HG03060 (cell line): ENCODE measurements at regions not wholly inside any gene's neighbourhood (a gene's known extent, or its start where the extent isn't known, plus 50 kb on each side); places are given as distances from the start of the nearest gene placed in this dataset.
"Not testable (repeated sequence)": the region's sequence is repeated elsewhere in the genome, so short reads cannot be mapped to it uniquely, and the experiment has no call there.

Experiments
- ATAC-seq: cut with Tn5 transposase; IDR thresholded peaks from one replicate; pipeline ENCODE4 v1.9.1; 2021; ENCODE audit warnings: low read depth, moderate number of reproducible peaks; ENCODE audit not compliant: unreplicated experiment

- ATAC-seq: not testable (repeated sequence)
These were observed 86.8 kb upstream of the ADORA2B start for GRCh38 chr17:15858082-15858481.

- ATAC-seq: not testable (repeated sequence)
These were observed 84.2 kb upstream of the ADORA2B start for GRCh38 chr17:15860774-15861173.

- not testable (repeated sequence) for ATAC-seq
These were observed 80.9 kb upstream of the ADORA2B start for GRCh38 chr17:15864061-15864460.

GRCh38 chr17:15864472-15864871, 80.5 kb upstream of the ADORA2B start:
- ATAC-seq: not testable (repeated sequence)

GRCh38 chr17:15866015-15866414, 78.9 kb upstream of the ADORA2B start:
- not testable (repeated sequence) for ATAC-seq

- not testable (repeated sequence) for ATAC-seq
These were observed 77.6 kb upstream of the ADORA2B start for GRCh38 chr17:15867331-15867730.

- not testable (repeated sequence) for ATAC-seq
These were observed 75.1 kb upstream of the ADORA2B start for GRCh38 chr17:15869868-15870267.

- not testable (repeated sequence) for ATAC-seq
These were observed 72.3 kb upstream of the ADORA2B start for GRCh38 chr17:15872677-15873076.

GRCh38 chr17:15877882-15878500, 66.9 kb upstream of the ADORA2B start:
- ATAC-seq: not testable (repeated sequence)

GRCh38 chr17:15882058-15882720, 62.7 kb upstream of the ADORA2B start:
- ATAC-seq: no peak

GRCh38 chr17:15882777-15883176, 62.2 kb upstream of the ADORA2B start:
- no peak for ATAC-seq

- no peak for ATAC-seq
These were observed 61.3 kb upstream of the ADORA2B start for GRCh38 chr17:15883617-15884111.

GRCh38 chr17:15884731-15885130, 60.2 kb upstream of the ADORA2B start:
- no peak for ATAC-seq

- no peak for ATAC-seq
These were observed 59.2 kb upstream of the ADORA2B start for GRCh38 chr17:15885770-15886169.

GRCh38 chr17:15886221-15886620, 58.7 kb upstream of the ADORA2B start:
- no peak for ATAC-seq

GRCh38 chr17:15886804-15887203, 58.1 kb upstream of the ADORA2B start:
- ATAC-seq: no peak

- ATAC-seq: no peak
These were observed 56.5 kb upstream of the ADORA2B start for GRCh38 chr17:15888436-15888835.

- ATAC-seq: no peak
These were observed 54.5 kb upstream of the ADORA2B start for GRCh38 chr17:15890279-15890892.

GRCh38 chr17:15891318-15891717, 53.6 kb upstream of the ADORA2B start:
- ATAC-seq: no peak

- ATAC-seq: no peak
These were observed 52.7 kb upstream of the ADORA2B start for GRCh38 chr17:15892244-15892643.
